CD4-positive, alpha-beta T cell treated with Interleukin-10 for 1 hour (primary cell): ENCODE measurements at regions not wholly inside any gene's neighbourhood (a gene's known extent, or its start where the extent isn't known, plus 50 kb on each side); places are given as distances from the start of the nearest gene placed in this dataset.
A peak's percentile ranks its signal among the peaks of the same experiment; 100 is the strongest.

Experiments used
- DNase-seq: peaks from one replicate; pipeline ENCODE4 v3.0.0-alpha.2; 2020

DNA sequence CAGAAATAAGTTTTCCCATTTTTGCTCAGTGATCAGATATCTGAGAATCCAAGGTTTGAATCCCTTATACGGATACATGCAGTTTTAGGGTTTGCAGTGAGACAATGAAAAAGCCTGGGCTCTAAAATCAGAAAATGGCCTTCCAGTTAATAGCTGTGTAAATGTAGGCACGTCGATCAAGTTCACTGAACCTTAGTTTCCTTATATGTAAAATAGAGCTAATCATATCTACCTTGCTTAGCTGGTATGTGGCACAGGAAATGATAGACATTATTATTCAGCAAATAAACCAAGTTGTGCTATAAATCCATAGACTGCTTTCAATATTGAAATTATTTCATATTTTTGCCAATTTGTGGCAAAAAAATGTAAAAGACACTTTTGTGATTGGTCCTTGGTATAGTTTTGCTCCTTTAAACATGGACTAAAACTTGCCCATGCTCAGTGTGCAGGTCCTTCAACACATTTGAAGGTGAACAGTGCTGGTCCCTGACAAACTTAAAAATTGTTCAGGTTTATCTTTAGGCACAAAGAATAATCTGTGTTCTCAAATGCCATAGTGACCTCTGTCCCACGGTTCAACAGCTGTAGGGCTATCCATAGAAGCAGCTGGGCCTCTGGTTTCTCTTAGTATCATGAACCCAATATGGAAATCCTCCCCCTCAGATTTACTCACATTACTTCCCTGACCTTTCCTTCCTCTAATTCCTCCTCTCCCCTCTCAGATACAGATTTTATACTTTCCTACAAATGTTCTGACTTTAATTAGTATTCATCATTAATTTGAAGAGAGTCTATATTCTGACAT lies 51.0 kb downstream of the CCDC54 start:
- no peak for DNase-seq

DNA sequence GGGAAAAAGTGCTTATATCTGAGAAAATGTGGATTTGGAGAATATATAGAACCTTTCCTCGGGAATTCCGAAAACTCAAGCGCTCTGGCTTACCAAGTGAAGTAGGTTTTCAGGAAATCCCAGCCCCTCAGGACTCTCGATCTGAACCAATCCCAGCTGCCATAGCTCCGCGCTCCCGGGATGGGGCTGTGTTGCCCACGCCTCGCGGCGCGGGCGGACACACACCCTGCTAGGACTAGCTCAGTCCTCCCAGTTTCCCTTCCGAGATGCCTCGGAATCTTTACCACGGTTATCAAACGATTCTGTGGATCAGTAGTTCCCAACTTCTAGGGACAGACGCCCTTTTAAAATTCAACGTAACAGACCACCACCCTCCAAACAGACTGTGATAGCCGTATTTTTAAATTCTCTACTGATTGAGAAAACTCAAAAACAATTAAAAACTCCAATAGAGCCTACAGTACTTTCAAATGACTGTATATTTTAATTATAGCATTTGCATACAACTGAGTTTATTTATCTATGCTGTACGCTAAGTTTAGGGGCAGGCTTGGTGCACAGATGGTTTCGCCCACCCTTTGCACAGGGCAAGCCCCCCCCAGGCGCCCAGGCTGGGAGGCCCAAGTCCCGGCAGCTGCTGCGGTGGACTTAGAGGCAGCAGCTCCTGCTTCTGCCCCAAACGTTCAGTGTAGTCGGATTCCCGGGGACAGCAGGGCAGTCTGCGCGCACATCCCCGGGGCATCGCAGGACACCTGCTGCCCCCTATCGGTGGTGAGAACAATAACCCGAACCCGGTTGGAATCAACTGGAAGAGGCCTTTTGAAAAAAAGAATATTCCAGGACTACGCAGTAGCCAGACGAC lies 52.3 kb downstream of the CCDC54 start:
- DNase-seq: peak; percentile 68

DNA sequence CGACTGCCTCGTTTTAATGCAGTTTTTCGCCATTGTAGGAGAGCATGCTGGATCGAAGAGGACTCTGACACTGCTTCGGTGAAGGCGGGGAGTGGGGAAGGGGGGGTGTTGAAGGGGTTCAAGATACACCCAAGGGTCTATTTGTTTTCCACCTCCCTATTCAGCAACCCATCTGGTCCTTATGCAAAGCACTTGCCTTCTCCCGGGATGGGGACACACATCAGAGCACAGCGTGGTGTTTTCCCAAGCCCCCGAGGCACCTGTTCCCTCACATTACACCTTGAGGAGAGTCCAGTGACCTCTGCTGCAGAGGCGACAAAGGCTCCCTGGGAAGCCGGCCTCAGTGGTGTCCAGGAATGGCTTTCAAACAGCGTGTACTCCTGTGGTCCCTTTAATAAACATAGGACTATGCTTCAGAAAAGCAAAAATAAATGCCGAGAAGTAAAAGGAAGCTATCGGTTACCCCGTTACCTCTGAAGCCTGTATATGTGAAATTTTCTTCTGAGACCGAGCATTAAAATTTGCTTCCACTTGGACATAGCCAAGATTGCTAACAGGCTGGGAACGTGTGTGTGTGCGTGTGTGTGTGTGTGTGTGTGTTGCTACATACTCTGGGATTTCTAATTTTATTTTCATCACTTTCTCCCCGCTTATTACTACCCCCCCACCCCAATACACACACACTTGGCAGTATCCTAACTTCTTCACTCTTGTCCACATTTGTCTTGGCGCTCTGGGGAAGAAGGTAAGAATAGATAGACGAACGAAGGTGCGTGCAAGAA lies 53.2 kb downstream of the CCDC54 start:
- no peak for DNase-seq

DNA sequence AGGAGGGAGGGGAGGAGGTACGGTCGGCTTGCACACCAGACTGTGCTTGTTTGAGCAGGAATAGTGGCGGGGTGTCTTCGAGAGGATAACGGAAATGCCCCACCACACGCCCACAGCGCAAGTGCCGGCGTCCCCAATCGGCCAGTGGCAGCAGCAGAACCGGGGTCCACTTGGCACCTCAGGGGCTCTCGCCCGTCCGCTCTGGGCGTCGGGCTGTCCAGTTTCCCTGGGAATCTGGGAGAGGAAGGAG lies 53.7 kb downstream of the CCDC54 start:
- DNase-seq: peak; percentile 24

DNA sequence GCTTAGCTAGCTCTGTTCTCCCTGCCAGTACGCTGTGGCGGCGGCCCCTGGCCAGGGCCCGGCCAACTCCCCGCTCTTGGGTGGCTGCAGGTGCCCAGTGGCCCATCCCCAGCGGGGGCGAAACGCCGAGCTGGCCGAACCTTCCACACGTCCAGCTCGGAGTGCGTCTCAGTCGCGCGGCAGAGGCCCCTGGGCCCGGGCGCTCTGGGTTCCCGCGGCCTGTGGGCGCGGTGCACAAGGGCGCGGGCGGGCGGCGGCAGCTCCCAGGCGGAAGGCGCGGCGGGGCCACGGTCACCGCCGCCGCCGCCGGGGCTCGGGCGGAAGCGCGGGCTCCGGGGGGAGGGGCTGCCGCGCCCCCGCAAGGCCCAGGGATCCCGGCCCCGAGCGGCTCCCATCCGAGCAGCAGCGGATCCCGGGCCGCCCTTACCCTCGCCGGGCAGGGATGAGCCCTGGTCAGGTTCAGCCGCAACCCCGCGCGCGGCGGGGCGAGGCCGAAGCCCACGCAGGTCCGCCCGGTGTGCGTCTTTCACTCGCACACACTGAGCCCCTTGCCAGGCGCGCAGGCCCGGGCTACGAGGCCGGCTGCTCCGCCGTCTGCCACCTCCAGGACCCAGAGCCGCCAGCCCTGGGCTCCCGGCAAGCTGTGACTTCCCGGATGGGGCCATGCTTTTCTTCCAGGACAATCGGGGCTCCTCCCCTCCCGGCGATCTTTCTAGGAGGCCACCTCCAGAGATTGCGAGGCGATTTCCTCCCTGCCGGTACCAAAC lies 54.2 kb downstream of the CCDC54 start:
- DNase-seq: peak; percentile 38

DNA sequence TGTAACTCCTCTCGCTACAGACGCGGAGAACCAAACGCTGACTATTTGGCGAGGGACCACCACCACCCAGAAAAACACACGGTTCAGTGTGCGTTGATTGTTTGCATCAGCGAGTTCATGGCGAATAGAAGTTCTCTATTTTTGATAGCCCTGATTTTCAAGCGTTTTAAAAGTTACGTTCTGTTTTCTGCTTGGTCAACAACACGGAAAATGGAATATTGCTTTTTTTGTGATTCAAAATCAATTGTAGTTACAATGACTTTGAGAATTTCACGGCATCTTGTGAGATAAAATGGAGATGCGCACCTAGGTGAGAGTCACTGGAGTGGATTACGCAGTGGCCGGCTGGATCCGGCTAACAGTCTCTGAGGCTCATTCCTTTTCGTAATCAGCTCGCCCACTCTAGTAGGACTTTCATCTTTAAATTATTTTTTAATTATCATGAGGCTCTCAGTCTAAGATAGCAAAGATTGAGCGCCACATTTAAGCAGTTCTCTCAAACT lies 54.8 kb downstream of the CCDC54 start:
- no peak for DNase-seq

DNA sequence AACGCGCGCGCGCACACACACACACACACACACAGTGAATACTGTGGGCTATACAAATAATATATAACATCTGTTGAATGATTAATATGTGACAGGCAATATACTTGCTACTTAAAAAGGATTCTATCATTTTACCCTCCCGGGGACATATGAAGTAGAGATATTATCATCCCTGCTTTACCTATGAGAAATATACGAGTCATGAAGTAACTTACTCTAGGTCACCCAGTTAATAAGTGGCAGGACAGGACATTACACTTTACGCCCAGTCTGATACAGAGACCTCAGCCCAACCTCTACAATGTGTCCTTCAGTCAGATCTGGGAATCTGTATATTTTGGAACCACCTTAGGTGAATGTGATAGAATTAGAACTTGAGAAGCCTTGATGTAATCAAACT lies 55.4 kb downstream of the CCDC54 start:
- no peak for DNase-seq

DNA sequence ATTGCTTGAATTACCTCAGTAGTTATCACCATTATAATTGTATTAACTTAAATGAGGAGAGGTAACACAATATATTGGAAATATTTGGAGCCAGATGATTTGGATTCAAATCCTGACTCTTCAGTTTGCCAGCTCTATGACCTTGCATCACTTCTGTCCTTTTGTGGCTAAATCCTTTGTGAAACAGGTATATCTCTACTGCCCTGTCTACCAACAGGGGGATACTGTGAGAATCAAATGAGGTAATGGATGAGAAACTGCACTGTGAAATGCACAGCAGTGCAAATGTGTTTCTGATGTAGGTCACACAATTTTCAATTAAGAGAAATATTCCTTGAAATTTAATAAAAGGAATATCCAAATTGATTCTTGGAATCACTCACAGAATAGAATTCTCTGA lies 58.8 kb downstream of the CCDC54 start:
- DNase-seq: no peak

DNA sequence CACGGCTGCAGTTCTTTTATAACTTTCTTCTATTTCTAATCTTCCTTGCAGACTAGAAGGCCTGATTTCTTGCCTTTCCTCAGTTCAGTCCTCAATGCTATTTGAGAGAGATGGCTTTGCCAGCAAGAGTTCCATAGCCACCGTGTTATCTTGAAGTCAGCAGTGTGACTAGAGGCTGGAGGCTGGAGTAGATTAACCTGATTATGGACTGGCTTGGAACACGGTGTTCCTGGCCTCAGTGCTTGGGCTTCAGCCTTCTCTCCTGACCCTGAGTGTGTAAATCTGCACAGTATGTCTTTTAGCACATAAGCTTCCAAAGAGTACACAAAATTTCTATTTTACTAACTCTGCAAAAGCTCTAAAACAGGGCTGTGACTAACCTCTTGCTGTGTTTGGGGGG lies 61.4 kb downstream of the CCDC54 start:
- no peak for DNase-seq

DNA sequence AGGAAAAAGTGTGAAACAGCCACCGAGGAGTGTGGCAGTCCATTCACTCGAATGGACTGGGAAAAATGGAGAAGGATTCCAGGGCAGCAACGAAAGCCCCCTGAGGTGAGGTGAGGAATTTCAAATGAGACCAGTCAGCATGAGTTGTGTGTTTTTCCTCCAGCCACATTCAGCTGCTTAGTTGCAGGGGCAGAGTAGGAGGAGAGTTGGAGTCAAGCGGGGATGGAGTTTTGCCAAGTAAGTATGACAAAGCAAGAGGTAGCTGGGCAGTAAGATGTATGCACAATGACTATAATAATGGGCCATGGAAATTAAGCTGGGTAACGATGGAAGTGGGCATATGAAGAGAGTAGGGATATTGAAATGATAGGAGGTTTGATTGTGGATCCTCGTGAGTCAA lies 64.4 kb downstream of the CCDC54 start:
- no peak for DNase-seq

DNA sequence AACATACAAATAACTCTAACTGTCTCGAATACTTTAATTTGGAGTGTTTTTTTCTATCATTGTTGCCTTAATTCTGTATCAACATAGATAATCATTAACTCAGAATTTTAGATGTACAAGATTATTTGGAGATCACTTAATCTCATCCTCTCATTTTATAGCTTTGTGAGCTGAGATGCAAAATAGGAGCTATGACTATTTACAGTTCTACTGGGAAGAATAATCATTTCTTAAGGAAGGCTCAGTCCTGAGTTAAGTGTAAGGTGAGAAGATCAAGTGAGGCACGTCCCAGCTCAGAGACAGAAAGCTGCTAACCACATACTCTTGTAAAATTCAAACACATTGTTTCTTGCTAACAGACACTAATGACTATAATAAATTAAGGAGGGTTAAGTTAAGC lies 66.2 kb downstream of the CCDC54 start:
- no peak for DNase-seq

DNA sequence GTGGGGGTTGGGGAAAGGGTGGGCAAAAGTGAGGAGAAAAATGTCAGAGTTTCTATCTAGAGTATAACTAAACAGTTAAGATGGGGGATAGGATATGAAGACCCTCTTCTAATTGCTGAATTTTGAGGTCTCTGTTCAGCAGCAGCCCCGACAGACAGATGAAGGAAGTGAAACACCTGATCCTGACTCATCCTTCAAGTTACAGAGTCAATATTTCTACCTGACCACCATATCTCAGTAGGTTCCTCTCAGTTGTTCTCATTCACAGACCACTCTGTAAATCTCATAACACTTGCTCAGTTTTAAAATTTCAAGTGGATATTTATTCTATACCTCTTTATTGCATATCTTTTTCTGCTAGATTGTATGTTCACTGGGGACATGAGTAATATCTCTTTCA lies 69.5 kb downstream of the CCDC54 start:
- DNase-seq: no peak

DNA sequence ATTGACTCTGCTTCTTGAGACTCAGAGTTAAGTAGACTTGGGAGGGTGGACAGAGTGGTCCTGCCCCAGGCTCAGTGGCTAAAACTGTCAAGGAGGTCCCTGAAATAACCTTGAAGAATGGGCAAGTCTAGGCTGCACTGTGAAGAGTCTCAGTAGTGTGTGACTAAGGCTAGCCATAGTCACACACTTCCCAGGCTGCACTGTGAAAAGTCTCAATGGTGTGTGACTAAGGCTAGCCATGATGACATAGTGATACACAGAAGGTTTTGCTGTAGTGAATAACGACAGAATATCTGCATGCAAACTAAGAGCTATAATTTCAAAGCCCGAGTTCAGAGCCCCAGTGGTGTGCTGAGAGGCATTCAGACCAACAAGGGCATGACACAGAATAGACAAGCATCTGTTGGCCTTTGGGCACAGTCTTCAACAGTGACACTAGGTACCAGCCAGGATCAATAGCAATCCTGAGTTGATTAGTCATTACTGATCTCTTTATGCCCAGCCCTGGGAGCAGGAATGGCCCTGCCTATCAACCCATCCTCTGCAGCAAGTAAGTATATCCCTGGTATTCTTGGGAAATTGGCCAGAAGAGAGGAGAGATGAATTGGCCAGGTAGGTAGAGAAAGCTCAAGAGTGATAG lies 72.4 kb upstream of the BBX start:
- no peak for DNase-seq

DNA sequence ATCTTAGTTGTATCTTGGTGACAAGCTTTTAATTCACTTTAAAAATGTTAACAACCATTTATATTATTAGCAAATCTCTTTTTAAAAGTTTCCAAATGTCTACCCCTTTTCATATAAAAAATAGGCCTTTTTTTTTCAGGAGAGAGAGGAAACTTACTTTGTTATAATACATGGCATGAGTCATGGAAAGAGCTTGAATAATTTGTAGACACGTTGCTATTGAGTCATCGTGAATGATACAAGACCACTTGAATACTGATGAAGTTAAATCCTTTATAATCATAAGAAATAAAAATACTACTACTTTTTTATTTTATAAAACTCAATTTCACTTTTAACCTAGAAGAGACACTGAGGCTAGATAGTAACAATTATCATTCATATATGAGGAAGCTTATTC lies 70.3 kb upstream of the BBX start:
- DNase-seq: no peak

DNA sequence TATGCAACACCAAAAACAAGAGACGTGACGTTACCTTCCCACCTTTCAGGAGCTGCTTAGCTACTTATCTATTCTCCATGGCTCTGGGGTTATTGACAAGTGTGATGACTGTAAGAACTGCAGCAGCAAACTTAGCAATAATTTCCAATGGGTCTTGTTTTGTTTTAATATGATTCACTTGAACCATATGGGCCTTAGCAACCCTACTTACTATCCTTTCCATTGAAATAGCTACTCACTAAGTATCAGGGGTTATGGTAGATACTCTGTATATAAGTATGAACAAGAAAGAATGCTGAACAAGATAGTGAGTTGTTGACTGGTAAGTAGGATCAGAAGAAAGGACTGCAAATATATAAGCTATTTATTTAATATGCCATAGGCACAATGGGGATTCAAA lies 69.3 kb upstream of the BBX start:
- DNase-seq: no peak

DNA sequence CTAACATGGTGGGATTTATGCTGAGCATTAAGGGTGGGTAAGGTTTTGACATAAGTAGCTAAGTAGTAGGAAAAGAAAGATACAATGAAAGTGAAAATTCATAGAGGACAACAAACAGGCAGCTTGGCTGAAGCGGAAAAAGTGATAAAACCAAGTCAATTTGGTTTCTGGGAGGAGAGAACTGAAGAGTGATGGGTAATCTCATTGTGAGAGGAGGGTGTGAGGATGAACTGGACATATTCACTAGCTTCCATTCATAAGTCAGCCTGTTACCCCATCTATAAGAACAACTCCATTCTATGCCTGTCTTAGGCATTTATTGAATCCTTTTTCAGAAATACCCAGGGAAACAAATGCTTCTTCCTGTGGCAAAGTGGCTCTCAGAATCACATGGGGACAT lies 67.1 kb upstream of the BBX start:
- DNase-seq: no peak

DNA sequence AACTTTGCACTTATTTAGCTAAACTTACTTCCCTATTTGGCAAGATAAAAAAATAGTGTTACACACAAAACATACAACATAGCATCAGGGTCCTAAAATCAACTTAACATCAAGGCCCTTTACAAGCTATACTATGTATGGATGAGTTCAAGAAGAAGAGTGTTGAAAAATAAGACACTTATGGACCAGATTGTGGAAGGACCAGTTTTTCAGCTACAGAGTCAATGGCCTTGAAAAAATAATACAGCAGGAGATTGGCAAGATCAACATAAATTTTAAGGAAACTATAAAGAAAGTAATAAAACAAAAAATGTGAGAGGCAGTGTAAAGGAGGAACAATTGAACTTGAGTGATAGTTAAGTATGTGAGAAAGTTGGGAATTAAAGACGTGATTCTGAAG lies 66.3 kb upstream of the BBX start:
- no peak for DNase-seq

DNA sequence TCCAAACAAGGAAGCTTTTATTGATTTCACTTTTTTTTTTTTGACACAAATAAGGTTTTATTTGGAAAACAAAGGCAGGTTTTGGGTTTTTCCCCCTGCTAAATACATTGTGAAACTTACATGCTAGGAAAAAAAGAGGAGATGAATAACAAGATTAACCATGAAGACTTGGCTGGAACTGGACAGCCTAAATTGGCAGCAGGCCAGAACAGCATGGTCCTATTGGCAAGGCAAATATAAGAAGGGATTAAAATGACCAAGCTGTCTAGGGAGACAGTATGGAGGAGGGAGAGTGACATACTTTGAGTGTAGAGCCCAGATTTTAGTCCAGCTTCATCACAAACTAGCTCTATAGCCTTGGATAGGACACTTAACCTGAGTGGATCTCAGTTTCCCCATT lies 63.9 kb upstream of the BBX start:
- no peak for DNase-seq

DNA sequence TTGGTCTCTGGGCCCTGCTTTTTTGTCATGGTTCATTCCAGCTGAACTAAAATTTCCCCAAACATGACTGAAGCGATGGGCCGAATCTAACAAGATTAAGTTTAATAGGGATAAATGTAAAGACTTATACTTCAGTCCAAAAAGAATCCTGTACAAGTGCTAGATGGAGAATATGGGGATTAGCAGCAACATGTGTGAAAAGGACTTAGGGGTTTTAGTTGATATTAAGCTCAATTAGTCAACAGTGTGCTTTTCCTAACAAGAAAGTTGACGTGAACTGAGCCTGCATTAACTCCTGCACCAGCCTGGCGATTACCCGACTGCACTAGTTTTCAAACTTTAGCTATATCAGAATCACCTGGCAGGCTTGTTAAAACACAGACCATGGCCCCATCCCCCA lies 61.0 kb upstream of the BBX start:
- DNase-seq: no peak

DNA sequence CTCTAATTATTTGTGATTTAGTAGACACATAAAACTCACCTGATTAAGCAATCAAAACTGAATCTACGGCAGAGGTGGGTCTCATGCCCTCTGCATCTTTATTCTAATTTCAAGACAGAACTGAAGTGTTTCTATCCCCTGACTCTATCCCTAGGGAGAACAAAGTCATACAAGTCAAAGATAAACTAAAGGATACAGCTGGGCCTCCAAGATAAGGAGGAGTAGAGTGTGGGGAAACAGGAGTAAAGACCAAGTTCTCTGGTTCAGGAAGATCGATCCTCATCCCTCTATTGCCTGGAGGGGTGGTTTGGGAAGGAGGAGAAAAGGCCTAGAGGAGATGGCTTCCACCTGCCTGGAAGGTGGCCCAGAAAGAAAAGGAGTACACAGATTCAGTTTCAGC lies 58.7 kb upstream of the BBX start:
- DNase-seq: no peak

DNA sequence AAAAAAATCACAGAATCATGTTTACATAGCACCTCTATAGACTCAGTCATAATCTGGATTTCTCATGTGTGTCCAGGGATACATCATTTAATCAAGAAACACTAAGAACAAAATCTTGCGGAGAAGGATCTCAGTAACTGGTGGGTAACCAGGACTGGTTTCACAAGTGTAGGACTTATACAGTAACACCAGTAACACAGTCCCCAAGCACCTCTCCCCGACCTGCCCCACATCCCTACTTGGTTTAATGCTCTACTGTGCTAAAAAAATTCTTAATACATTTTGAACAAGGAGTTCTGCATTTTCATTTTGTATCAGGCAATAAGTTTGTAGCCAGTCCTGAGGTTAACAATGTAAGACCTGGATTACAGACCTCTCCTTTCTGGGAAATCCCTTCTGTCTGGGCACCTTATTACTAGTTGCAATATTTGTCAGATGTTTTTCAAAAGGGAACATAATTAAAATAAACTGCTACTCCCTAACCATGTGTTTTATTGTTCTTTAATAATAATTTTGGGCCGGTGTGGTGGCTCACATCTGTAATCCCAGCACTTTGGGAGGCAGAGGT lies 57.6 kb upstream of the BBX start:
- DNase-seq: no peak

DNA sequence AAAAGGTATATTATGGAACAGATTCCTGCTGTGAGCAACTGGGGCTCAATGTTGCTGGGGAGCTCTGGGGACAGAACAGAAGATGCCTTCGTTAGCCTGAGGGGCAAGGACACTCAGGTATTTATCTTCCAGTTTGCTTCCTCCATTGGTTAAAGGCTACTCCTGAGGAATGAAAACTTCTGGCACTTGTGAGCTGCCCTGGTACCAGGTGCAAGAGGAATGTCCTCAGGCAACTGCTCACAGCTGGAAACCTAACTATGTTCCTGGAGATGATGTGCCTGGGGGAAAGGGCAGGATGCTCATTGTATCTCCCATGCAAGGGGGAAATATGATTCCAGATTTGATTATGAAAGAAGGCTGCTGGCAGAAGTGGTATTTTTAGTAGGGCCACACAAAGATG lies 54.0 kb upstream of the BBX start:
- no peak for DNase-seq
